SK-N-SH (cell line): ENCODE measurements at regions not wholly inside any gene's neighbourhood (a gene's known extent, or its start where the extent isn't known, plus 50 kb on each side); places are given as distances from the start of the nearest gene placed in this dataset.

Experiments used
- CHD2 ChIP-seq: fragments of 150-350 bp; IDR thresholded peaks from 2 replicates; pipeline ENCODE4 v1.6.1; 2018; ENCODE audit warnings: low read length; ENCODE audit not compliant: partially characterized antibody
- CTCF ChIP-seq: fragments of 200-600 bp; sonication (generic); IDR thresholded peaks from 2 replicates; pipeline ENCODE4 v1.6.1; 2017; ENCODE audit warnings: antibody characterized with exemption, mild to moderate bottlenecking, moderate library complexity
- EZH2phosphoT487 ChIP-seq: fragments of 200-600 bp; sonication (generic); IDR thresholded peaks from 2 replicates; pipeline ENCODE4 v1.6.1; 2017; ENCODE audit warnings: low read depth, mixed run types, mild to moderate bottlenecking, antibody characterized with exemption, moderate library complexity, borderline replicate concordance
- FOSL2 ChIP-seq: IDR thresholded peaks from 2 replicates; pipeline ENCODE4 v1.4.0; 2012; ENCODE audit warnings: low read depth, mild to moderate bottlenecking, moderate library complexity, borderline replicate concordance
- GABPA ChIP-seq: IDR thresholded peaks from 2 replicates; pipeline ENCODE4 v1.4.0; 2012; ENCODE audit warnings: low read depth, mild to moderate bottlenecking
- POLR2AphosphoS5 ChIP-seq: IDR thresholded peaks from 2 replicates; pipeline ENCODE4 v1.6.1; 2012; ENCODE audit warnings: low read depth, low read length
- RFX5 ChIP-seq: IDR thresholded peaks from 2 replicates; pipeline ENCODE4 v1.6.1; 2012; ENCODE audit warnings: mild to moderate bottlenecking, improper control_type of control experiment, low read length
- SIN3A ChIP-seq: IDR thresholded peaks from 2 replicates; pipeline ENCODE4 v1.6.1; 2012; ENCODE audit warnings: low read depth, mild to moderate bottlenecking, low read length, moderate library complexity, borderline replicate concordance
- TCF12 ChIP-seq: IDR thresholded peaks from 2 replicates; pipeline ENCODE4 v1.4.0; 2012
- TEAD4 ChIP-seq: IDR thresholded peaks from 2 replicates; pipeline ENCODE4 v1.4.0; 2012; ENCODE audit warnings: mild to moderate bottlenecking, borderline replicate concordance; ENCODE audit not compliant: insufficient read depth
- USF1 ChIP-seq: IDR thresholded peaks from 2 replicates; pipeline ENCODE4 v1.4.0; 2012; ENCODE audit warnings: low read depth, borderline replicate concordance

GRCh38 chr1:55898181-55898580, 681.2 kb downstream of the PLPP3 start:
- TF ChIP-seq CTCF = no peak
- TF ChIP-seq POLR2AphosphoS5 = no peak
- no peak for TF ChIP-seq TEAD4
- TF ChIP-seq CHD2 = no peak
- TF ChIP-seq RFX5 = no peak
- TF ChIP-seq TCF12 = no peak
- no peak for TF ChIP-seq USF1
- no peak for TF ChIP-seq GABPA
- TF ChIP-seq EZH2phosphoT487 = no peak
- TF ChIP-seq SIN3A = no peak
- no peak for TF ChIP-seq FOSL2
